WTC11 (cell line): ENCODE measurements at regions not wholly inside any gene's neighbourhood (a gene's known extent, or its start where the extent isn't known, plus 50 kb on each side); places are given as distances from the start of the nearest gene placed in this dataset.

Source experiments
- ATAC-seq: fragments of 200-7000 bp; cut with Tn5 transposase; 2 replicates; pipeline ENCODE4 v1.10.0; 2021; ENCODE audit warnings: mild to moderate bottlenecking, moderate library complexity
- CTCF ChIA-PET: fragments of 300-600 bp; sonication (Branson Sonifier 250); formaldehyde crosslinking; loops from one replicate; lab custom pipeline; 2021; ENCODE audit warnings: antibody characterized with exemption; lab: Charles Lee
- POLR2A ChIA-PET: fragments of 350-600 bp; sonication (Branson Sonifier 250); formaldehyde crosslinking; loops from one replicate; lab custom pipeline; 2021; ENCODE audit warnings: antibody characterized with exemption; lab: Charles Lee
- DNase-seq: peaks from one replicate; pipeline ENCODE4 v3.0.0; 2021; ENCODE audit warnings: low spot score
- H3K27ac Mint-ChIP-seq: 2 replicates; pipeline ENCODE4 v1.8.0; 2021; ENCODE audit warnings: mixed read lengths
- H3K27me3 Mint-ChIP-seq: 2 replicates; pipeline ENCODE4 v1.8.0; 2021; ENCODE audit warnings: low read depth, mild to moderate bottlenecking, moderate library complexity, mixed read lengths
- H3K36me3 Mint-ChIP-seq: 2 replicates; pipeline ENCODE4 v1.8.0; 2021; ENCODE audit warnings: mixed read lengths
- H3K4me1 Mint-ChIP-seq: 2 replicates; pipeline ENCODE4 v1.8.0; 2022; ENCODE audit warnings: mixed read lengths
- H3K4me3 Mint-ChIP-seq: 2 replicates; pipeline ENCODE4 v1.8.0; 2021; ENCODE audit warnings: mild to moderate bottlenecking, moderate library complexity, mixed read lengths
- H3K9me3 Mint-ChIP-seq: 2 replicates; pipeline ENCODE4 v1.8.0; 2021; ENCODE audit warnings: mixed read lengths
- CREB1 ChIP-seq: sonication (generic); formaldehyde crosslinking; IDR thresholded peaks from 2 replicates; pipeline ENCODE4 v1.8.0; 2023; ENCODE audit warnings: mild to moderate bottlenecking, missing genetic modification reagents
- EMX1 ChIP-seq: fragments of 250-450 bp; sonication (Bioruptor Pico); IDR thresholded peaks from 2 replicates; pipeline ENCODE4 v1.8.0; 2021; ENCODE audit warnings: mild to moderate bottlenecking
- ESRRA ChIP-seq: sonication (generic); formaldehyde crosslinking; IDR thresholded peaks from 2 replicates; pipeline ENCODE4 v1.8.1; 2022; ENCODE audit warnings: mild to moderate bottlenecking, missing genetic modification reagents, borderline replicate concordance
- ETV6 ChIP-seq: sonication (generic); formaldehyde crosslinking; IDR thresholded peaks from 2 replicates; pipeline ENCODE4 v1.8.1; 2022; ENCODE audit warnings: mild to moderate bottlenecking, missing genetic modification reagents
- IRF2 ChIP-seq: sonication (generic); formaldehyde crosslinking; IDR thresholded peaks from 2 replicates; pipeline ENCODE4 v1.8.0; 2022; ENCODE audit warnings: low read depth, missing genetic modification reagents, borderline replicate concordance
- JAZF1 ChIP-seq: fragments of 250-450 bp; sonication (Bioruptor Pico); IDR thresholded peaks from 2 replicates; pipeline ENCODE4 v1.9.0; 2021; ENCODE audit warnings: moderate library complexity, mild to moderate bottlenecking, inconsistent platforms
- NFE2L1 ChIP-seq: sonication (generic); formaldehyde crosslinking; IDR thresholded peaks from 2 replicates; pipeline ENCODE4 v1.8.1; 2023; ENCODE audit warnings: missing genetic modification reagents
- NR2C2 ChIP-seq: sonication (generic); formaldehyde crosslinking; IDR thresholded peaks from 2 replicates; pipeline ENCODE4 v1.8.0; 2022; ENCODE audit warnings: mild to moderate bottlenecking, missing genetic modification reagents
- NR3C1 ChIP-seq: sonication (generic); formaldehyde crosslinking; conservative IDR thresholded peaks from 2 replicates; pipeline ENCODE4 v1.8.1; 2023; ENCODE audit warnings: low read depth, mild to moderate bottlenecking, missing genetic modification reagents
- RORB ChIP-seq: fragments of 250-450 bp; sonication (Bioruptor Pico); IDR thresholded peaks from 2 replicates; pipeline ENCODE4 v1.9.0; 2021; ENCODE audit warnings: mild to moderate bottlenecking
- SMAD3 ChIP-seq: sonication (generic); formaldehyde crosslinking; IDR thresholded peaks from 2 replicates; pipeline ENCODE4 v1.8.0; 2022; ENCODE audit warnings: missing genetic modification reagents, mild to moderate bottlenecking, borderline replicate concordance
- SP1 ChIP-seq: sonication (generic); formaldehyde crosslinking; conservative IDR thresholded peaks from 2 replicates; pipeline ENCODE4 v1.8.1; 2022; ENCODE audit warnings: missing genetic modification reagents
- TP53 ChIP-seq: sonication (generic); formaldehyde crosslinking; IDR thresholded peaks from 2 replicates; pipeline ENCODE4 v1.8.1; 2023; ENCODE audit warnings: mild to moderate bottlenecking, missing genetic modification reagents
- ZBTB21 ChIP-seq: sonication (generic); formaldehyde crosslinking; IDR thresholded peaks from 2 replicates; pipeline ENCODE4 v1.8.1; 2023; ENCODE audit warnings: mild to moderate bottlenecking, missing genetic modification reagents, borderline replicate concordance
- ZNF263 ChIP-seq: sonication (generic); formaldehyde crosslinking; IDR thresholded peaks from 2 replicates; pipeline ENCODE4 v1.8.1; 2022; ENCODE audit warnings: low read depth, mild to moderate bottlenecking, moderate library complexity, missing genetic modification reagents
- ZNF317 ChIP-seq: sonication (generic); formaldehyde crosslinking; IDR thresholded peaks from 2 replicates; pipeline ENCODE4 v1.8.1; 2023; ENCODE audit warnings: low read depth, mild to moderate bottlenecking, moderate library complexity, missing genetic modification reagents, borderline replicate concordance
- ZNF416 ChIP-seq: fragments of 250-450 bp; sonication (Bioruptor Pico); IDR thresholded peaks from 2 replicates; pipeline ENCODE4 v1.9.0; 2021; ENCODE audit warnings: mild to moderate bottlenecking, inconsistent platforms
- TF ChIP-seq, protein P1 (sequence below): sonication (generic); formaldehyde crosslinking; IDR thresholded peaks from 2 replicates; pipeline ENCODE4 v1.8.1; 2022; ENCODE audit warnings: low read depth, missing genetic modification reagents, borderline replicate concordance
- TF ChIP-seq, protein P2 (sequence below): sonication (generic); formaldehyde crosslinking; conservative IDR thresholded peaks from 2 replicates; pipeline ENCODE4 v1.8.1; 2023; ENCODE audit warnings: mild to moderate bottlenecking, low read depth, missing genetic modification reagents, moderate library complexity
- TF ChIP-seq, protein P3 (sequence below): fragments of 250-450 bp; sonication (Bioruptor Pico); conservative IDR thresholded peaks from 2 replicates; pipeline ENCODE4 v1.9.0; 2021; ENCODE audit warnings: mild to moderate bottlenecking
- TF ChIP-seq, protein P4 (sequence below): sonication (generic); formaldehyde crosslinking; IDR thresholded peaks from 2 replicates; pipeline ENCODE4 v1.8.0; 2022; ENCODE audit warnings: mild to moderate bottlenecking, missing genetic modification reagents
- TF ChIP-seq, protein P5 (sequence below): fragments of 250-450 bp; sonication (Bioruptor Pico); IDR thresholded peaks from 2 replicates; pipeline ENCODE4 v1.9.0; 2021; ENCODE audit warnings: mild to moderate bottlenecking

DNA sequence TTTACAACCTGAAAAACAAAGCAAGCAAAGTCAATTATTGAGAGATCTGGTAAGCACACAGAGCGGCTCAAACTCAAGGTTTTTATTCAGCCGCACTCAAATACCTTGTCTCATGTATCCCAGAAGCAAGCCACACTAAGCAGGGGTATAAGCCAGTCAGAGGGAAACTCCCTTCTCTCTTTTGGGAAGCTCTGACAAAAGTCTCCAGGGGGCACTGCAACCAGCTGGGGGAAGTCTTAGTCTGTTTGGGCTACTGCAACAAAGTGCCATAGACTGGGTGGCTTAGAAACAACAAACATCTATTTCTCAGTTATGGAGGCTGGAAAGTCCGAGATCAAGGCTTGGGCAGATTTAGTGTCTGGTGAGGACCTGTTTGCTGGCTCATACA lies 246.0 kb downstream of the ENC1 start:
- ATAC-seq (peak; percentile 53), DNase-seq (no peak)
- no peak overlapping the region for H3K27ac Mint-ChIP-seq
- H3K36me3 Mint-ChIP-seq = 0 out of 2 replicates have a peak, but pooled peaks cover 3% of the 10 kb centered on the region
- peaks cover 32% of the 10 kb centered on the region for H3K4me1 Mint-ChIP-seq
- peaks cover 53% of the 10 kb centered on the region for H3K27me3 Mint-ChIP-seq
- peaks cover 9% of the 10 kb centered on the region for H3K9me3 Mint-ChIP-seq
- TF ChIP-seq NR2C2 (CRISPR knock-in tag) (no peak), ZNF416 (CRISPR knock-in tag) (no peak), ESRRA (no peak), ZNF263 (CRISPR knock-in tag) (no peak), CREB1 (no peak), NR3C1 (no peak), RORB (CRISPR knock-in tag) (no peak), NFE2L1 (CRISPR knock-in tag) (no peak), EMX1 (no peak), ZNF317 (CRISPR knock-in tag) (no peak), SMAD3 (CRISPR knock-in tag) (no peak), ZBTB21 (CRISPR knock-in tag) (no peak), IRF2 (CRISPR knock-in tag) (no peak), TP53 (CRISPR knock-in tag) (no peak)
- TF ChIP-seq, protein P1, sequence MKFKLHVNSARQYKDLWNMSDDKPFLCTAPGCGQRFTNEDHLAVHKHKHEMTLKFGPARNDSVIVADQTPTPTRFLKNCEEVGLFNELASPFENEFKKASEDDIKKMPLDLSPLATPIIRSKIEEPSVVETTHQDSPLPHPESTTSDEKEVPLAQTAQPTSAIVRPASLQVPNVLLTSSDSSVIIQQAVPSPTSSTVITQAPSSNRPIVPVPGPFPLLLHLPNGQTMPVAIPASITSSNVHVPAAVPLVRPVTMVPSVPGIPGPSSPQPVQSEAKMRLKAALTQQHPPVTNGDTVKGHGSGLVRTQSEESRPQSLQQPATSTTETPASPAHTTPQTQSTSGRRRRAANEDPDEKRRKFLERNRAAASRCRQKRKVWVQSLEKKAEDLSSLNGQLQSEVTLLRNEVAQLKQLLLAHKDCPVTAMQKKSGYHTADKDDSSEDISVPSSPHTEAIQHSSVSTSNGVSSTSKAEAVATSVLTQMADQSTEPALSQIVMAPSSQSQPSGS (CRISPR knock-in tag) = no peak
- TF ChIP-seq, protein P2, sequence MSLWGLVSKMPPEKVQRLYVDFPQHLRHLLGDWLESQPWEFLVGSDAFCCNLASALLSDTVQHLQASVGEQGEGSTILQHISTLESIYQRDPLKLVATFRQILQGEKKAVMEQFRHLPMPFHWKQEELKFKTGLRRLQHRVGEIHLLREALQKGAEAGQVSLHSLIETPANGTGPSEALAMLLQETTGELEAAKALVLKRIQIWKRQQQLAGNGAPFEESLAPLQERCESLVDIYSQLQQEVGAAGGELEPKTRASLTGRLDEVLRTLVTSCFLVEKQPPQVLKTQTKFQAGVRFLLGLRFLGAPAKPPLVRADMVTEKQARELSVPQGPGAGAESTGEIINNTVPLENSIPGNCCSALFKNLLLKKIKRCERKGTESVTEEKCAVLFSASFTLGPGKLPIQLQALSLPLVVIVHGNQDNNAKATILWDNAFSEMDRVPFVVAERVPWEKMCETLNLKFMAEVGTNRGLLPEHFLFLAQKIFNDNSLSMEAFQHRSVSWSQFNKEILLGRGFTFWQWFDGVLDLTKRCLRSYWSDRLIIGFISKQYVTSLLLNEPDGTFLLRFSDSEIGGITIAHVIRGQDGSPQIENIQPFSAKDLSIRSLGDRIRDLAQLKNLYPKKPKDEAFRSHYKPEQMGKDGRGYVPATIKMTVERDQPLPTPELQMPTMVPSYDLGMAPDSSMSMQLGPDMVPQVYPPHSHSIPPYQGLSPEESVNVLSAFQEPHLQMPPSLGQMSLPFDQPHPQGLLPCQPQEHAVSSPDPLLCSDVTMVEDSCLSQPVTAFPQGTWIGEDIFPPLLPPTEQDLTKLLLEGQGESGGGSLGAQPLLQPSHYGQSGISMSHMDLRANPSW (CRISPR knock-in tag) = no peak
- TF ChIP-seq, protein P3, sequence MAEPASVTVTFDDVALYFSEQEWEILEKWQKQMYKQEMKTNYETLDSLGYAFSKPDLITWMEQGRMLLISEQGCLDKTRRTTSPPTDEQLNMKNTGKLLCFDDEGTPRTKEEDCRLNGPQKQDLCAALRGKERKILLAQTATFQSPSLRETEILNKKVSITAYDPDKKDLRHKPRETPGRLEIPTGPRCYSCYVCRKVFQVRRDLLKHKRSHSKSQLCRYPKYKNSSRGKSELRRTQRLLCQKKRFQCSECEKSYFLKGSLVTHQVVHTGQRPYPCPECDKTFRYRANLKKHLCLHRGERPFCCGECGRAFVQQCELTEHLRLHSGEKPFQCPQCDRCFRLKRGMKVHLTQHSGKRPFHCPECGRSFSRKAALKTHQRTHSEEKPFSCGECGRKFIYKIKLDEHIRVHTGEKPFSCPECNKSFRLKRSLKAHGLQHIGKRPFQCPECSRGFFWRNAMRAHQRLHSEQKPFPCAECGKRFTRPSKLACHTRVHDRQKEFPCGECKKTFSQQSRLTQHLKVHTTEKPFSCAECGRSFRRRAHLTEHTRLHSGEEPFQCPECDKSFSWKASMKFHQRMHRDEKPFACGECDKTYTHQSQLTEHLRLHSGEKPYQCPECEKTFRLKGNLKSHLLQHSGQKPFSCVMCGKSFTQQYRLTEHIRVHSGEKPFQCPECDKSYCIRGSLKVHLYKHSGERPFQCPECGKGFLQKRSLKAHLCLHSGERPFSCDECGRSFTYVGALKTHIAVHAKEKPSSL = no peak
- TF ChIP-seq, protein P4, sequence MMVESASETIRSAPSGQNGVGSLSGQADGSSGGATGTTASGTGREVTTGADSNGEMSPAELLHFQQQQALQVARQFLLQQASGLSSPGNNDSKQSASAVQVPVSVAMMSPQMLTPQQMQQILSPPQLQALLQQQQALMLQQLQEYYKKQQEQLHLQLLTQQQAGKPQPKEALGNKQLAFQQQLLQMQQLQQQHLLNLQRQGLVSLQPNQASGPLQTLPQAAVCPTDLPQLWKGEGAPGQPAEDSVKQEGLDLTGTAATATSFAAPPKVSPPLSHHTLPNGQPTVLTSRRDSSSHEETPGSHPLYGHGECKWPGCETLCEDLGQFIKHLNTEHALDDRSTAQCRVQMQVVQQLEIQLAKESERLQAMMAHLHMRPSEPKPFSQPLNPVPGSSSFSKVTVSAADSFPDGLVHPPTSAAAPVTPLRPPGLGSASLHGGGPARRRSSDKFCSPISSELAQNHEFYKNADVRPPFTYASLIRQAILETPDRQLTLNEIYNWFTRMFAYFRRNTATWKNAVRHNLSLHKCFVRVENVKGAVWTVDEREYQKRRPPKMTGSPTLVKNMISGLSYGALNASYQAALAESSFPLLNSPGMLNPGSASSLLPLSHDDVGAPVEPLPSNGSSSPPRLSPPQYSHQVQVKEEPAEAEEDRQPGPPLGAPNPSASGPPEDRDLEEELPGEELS (CRISPR knock-in tag) = no peak
- POLR2A ChIA-PET = interaction anchor here (1.2 kb wide), 1 partner anchor 246 kb away, joined by 5 read pairs; the partner anchor contains the start of gene ENC1
- H3K4me3 Mint-ChIP-seq = no peak overlapping the region
- CTCF ChIA-PET = interaction anchor here (0.5 to 3.0 kb wide), 10 partner anchors 18 to 530 kb away, joined by 3 to 22 read pairs (median 4); partner anchors contain the start of gene ENC1

DNA sequence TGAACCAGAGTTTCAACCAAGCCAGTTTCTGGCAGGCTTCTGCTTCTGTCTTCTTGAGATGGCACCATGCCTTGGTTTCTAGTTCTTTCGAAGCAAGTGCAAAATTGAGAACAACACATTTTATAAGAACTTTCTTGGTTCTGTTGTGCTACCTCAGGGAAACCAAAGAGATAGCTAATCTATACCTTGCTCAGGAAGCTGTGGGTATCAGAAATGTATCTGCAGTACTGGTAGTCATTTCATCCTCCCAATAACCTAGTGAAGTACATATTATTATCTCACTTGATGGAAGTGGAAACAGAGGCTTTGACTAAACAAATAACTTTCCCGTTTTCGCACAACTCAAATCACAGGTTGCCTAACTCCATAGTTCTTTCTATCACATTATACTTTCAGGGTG lies 246.6 kb downstream of the ENC1 start:
- Mint-ChIP-seq H3K27ac (no peak overlapping the region), H3K4me1 (peaks cover 32% of the 10 kb centered on the region), H3K4me3 (no peak overlapping the region), H3K27me3 (peaks cover 53% of the 10 kb centered on the region), H3K36me3 (no peaks in the 10 kb centered on the region), H3K9me3 (peaks cover 4% of the 10 kb centered on the region; the same call in 1 of the 2 replicates)
- no peak for DNase-seq
- ChIA-PET CTCF (interaction anchor here (1.6 kb wide), 1 partner anchor 18 kb away, joined by 5 read pairs; no protein-coding TSS in a partner anchor), POLR2A (no interaction called here)
- ATAC-seq = no peak
- TF ChIP-seq ETV6 (CRISPR knock-in tag) (no peak), NR2C2 (CRISPR knock-in tag) (no peak), SP1 (no peak), EMX1 (no peak), JAZF1 (CRISPR knock-in tag) (no peak)
- TF ChIP-seq, protein P5, sequence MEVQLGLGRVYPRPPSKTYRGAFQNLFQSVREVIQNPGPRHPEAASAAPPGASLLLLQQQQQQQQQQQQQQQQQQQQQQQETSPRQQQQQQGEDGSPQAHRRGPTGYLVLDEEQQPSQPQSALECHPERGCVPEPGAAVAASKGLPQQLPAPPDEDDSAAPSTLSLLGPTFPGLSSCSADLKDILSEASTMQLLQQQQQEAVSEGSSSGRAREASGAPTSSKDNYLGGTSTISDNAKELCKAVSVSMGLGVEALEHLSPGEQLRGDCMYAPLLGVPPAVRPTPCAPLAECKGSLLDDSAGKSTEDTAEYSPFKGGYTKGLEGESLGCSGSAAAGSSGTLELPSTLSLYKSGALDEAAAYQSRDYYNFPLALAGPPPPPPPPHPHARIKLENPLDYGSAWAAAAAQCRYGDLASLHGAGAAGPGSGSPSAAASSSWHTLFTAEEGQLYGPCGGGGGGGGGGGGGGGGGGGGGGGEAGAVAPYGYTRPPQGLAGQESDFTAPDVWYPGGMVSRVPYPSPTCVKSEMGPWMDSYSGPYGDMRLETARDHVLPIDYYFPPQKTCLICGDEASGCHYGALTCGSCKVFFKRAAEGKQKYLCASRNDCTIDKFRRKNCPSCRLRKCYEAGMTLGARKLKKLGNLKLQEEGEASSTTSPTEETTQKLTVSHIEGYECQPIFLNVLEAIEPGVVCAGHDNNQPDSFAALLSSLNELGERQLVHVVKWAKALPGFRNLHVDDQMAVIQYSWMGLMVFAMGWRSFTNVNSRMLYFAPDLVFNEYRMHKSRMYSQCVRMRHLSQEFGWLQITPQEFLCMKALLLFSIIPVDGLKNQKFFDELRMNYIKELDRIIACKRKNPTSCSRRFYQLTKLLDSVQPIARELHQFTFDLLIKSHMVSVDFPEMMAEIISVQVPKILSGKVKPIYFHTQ = no peak
